Fibroblast of lung (primary cell): ENCODE measurements at regions not wholly inside any gene's neighbourhood (a gene's known extent, or its start where the extent isn't known, plus 50 kb on each side); places are given as distances from the start of the nearest gene placed in this dataset.

Experiments
- EZH2 ChIP-seq: IDR thresholded peaks from 2 replicates; pipeline ENCODE4 v1.5.1; 2012; ENCODE audit warnings: low read length, control low read depth, mild to moderate bottlenecking; ENCODE audit errors: missing control alignments
- TF ChIP-seq, protein P1 (sequence below), 2 donors: IDR thresholded peaks in 1 of 2; conservative IDR thresholded peaks in 1 of 2; 1 replicate in 1 of 2; 2 replicates in 1 of 2; pipeline ENCODE4 v1.5.1; 2011 to 2012; ENCODE audit warnings: low read length in 2 of 2, control low read depth in 1 of 2, inconsistent platforms in 1 of 2, low read depth in 1 of 2, mild to moderate bottlenecking in 1 of 2

DNA sequence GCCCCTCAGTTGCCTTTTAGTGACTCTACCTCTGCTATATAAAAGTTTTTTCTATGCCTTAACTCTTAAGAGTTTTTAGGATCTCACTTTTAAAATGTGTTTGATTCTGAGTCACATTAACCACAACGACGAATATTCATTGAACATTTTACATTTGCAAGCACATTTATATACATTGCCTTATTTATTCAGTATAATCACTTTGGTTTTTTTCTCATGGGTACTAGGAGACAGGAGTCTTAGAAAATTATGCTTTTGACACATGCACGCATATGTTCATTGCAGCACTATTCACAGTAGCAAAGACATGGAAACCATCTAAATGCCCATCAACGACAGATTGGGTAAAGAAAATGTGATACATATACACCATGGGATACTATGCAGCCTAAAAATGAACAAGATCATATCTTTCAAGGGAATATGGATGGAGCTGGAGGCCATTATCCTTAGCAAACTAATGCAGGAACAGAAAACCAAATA lies 236.9 kb upstream of the SPAG17 start:
- TF ChIP-seq, protein P1, sequence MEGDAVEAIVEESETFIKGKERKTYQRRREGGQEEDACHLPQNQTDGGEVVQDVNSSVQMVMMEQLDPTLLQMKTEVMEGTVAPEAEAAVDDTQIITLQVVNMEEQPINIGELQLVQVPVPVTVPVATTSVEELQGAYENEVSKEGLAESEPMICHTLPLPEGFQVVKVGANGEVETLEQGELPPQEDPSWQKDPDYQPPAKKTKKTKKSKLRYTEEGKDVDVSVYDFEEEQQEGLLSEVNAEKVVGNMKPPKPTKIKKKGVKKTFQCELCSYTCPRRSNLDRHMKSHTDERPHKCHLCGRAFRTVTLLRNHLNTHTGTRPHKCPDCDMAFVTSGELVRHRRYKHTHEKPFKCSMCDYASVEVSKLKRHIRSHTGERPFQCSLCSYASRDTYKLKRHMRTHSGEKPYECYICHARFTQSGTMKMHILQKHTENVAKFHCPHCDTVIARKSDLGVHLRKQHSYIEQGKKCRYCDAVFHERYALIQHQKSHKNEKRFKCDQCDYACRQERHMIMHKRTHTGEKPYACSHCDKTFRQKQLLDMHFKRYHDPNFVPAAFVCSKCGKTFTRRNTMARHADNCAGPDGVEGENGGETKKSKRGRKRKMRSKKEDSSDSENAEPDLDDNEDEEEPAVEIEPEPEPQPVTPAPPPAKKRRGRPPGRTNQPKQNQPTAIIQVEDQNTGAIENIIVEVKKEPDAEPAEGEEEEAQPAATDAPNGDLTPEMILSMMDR (conservative IDR thresholded peaks at IDR 0.05 in 1 of 2, IDR thresholded peaks at IDR 0.05 in 1 of 2; ENCODE audit: low read depth in 1 of 2, low read length in 2 of 2): no peak
- TF ChIP-seq EZH2: no peak
